SK-N-MC (cell line): ENCODE measurements at regions not wholly inside any gene's neighbourhood (a gene's known extent, or its start where the extent isn't known, plus 50 kb on each side); places are given as distances from the start of the nearest gene placed in this dataset.

Source experiments
- EZH2 ChIP-seq: fragments of 200-600 bp; sonication (generic); IDR thresholded peaks from one replicate; pipeline ENCODE4 v1.6.1; 2017; ENCODE audit warnings: antibody characterized with exemption
- POLR2AphosphoS5 ChIP-seq: IDR thresholded peaks from 2 replicates; pipeline ENCODE4 v1.6.1; 2012; ENCODE audit warnings: mild to moderate bottlenecking, low read depth, low read length, borderline replicate concordance

GRCh38 chr19:30916238-30916637 is 433.0 kb downstream of the TSHZ3 start:
- no peak for TF ChIP-seq POLR2AphosphoS5
- TF ChIP-seq EZH2: no peak
